K562 (cell line): ENCODE measurements at regions not wholly inside any gene's neighbourhood (a gene's known extent, or its start where the extent isn't known, plus 50 kb on each side); places are given as distances from the start of the nearest gene placed in this dataset.

Experiments used
- CBX5 ChIP-seq: IDR thresholded peaks from 2 replicates; pipeline ENCODE4 v1.6.1; 2014; ENCODE audit warnings: low read depth, borderline replicate concordance
- FOXJ2 ChIP-seq: fragments of 200-800 bp; sonication (Bioruptor generic); IDR thresholded peaks from 2 replicates; pipeline ENCODE4 v1.6.1; 2016; ENCODE audit warnings: missing genetic modification characterization, missing compliant biosample characterization
- KDM4B ChIP-seq, 2 experiments: fragments of 450-650 bp in 1 of 2; sonication (generic) in 1 of 2; IDR thresholded peaks; 2 replicates each; pipeline ENCODE4 v1.6.1; 2016 to 2017; ENCODE audit warnings: borderline replicate concordance in 2 of 2, antibody characterized with exemption in 1 of 2, low read depth in 1 of 2, mild to moderate bottlenecking in 1 of 2
- MECOM ChIP-seq: fragments of 250-450 bp; sonication (Bioruptor Pico); IDR thresholded peaks from 2 replicates; pipeline ENCODE4 v1.8.0; 2022; ENCODE audit warnings: inconsistent platforms
- NR3C1 ChIP-seq: sonication (generic); formaldehyde crosslinking; IDR thresholded peaks from 2 replicates; pipeline ENCODE4 v1.8.1; 2022; ENCODE audit warnings: missing genetic modification reagents
- PTTG1 ChIP-seq: fragments of 450-650 bp; IDR thresholded peaks from 2 replicates; pipeline ENCODE4 v1.6.1; 2016; ENCODE audit warnings: low read depth, mild to moderate bottlenecking, missing genetic modification characterization, missing compliant biosample characterization
- RHOXF2B ChIP-seq: fragments of 250-450 bp; sonication (Bioruptor Pico); conservative IDR thresholded peaks from 2 replicates; pipeline ENCODE4 v1.5.1; 2021
- TCF7L2 ChIP-seq: fragments of 150-350 bp; IDR thresholded peaks from 2 replicates; pipeline ENCODE4 v1.6.1; 2016; ENCODE audit warnings: low read depth, mild to moderate bottlenecking, low read length, moderate library complexity
- ZNF316 ChIP-seq: fragments of 450-650 bp; IDR thresholded peaks from 2 replicates; pipeline ENCODE4 v1.6.1; 2016
- TF ChIP-seq, protein P1 (sequence below): fragments of 450-650 bp; formaldehyde crosslinking; IDR thresholded peaks from 2 replicates; pipeline ENCODE4 v1.4.0; 2022; ENCODE audit warnings: missing genetic modification characterization

DNA sequence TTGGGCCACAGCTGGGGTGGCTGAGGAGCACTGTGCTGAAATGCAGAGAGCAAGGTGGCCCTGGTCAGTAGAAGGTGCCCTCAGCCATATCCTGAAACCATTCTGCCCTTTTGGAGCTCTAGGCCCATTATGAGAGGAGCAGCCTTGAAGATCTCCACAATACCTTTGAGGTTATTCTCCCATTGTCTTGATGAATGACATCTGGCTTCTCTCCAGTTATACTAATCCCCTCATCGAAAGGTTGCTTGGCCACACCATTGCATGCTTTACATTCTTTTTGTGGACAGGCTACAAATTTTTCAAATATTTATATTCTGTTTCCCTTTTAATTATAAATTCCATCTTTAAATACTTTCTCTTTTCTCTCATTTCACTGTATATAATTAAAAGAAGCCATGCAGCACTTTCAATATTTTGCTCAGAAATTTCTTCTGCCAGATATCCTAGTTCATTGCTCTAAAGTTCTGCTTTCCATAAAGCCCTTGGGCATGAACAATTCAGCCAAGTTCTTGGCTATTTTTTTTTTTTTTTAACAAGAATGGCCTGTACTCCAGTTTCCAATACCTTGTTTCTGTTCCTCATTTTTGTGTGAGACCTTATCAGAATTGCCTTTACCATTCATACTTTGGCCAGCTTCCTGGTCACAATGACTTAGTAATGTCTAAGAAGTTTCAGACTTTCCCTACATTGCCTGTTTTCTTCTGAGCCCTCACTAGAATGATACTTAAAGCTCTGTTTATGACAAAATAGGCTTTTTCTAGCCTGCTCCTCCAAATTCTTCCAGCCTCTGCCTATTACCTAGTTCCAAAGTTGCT, 138.9 kb upstream of the SGO1 start (continued):
- TF ChIP-seq CBX5 (no peak), NR3C1 (no peak), ZNF316 (peak; percentile 50; the same call in 1 of the 2 replicates), TCF7L2 (no peak), KDM4B (IDR thresholded peaks at IDR 0.05; ENCODE audit: borderline replicate concordance in 2 of 2, low read depth in 1 of 2) (no peak), MECOM (CRISPR knock-in tag) (no peak), PTTG1 (tag) (no peak), FOXJ2 (tag) (0 out of 2 replicates have a peak, but pooled peaks have one; percentile 28), RHOXF2B (CRISPR knock-in tag) (no peak)
- TF ChIP-seq, protein P1, sequence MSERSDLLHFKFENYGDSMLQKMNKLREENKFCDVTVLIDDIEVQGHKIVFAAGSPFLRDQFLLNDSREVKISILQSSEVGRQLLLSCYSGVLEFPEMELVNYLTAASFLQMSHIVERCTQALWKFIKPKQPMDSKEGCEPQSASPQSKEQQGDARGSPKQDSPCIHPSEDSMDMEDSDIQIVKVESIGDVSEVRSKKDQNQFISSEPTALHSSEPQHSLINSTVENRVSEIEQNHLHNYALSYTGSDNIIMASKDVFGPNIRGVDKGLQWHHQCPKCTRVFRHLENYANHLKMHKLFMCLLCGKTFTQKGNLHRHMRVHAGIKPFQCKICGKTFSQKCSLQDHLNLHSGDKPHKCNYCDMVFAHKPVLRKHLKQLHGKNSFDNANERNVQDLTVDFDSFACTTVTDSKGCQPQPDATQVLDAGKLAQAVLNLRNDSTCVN (CRISPR knock-in tag) = no peak
